ENCODE measurements at regions not wholly inside any gene's neighbourhood (a gene's known extent, or its start where the extent isn't known, plus 50 kb on each side); places are given as distances from the start of the nearest gene placed in this dataset.

DNA sequence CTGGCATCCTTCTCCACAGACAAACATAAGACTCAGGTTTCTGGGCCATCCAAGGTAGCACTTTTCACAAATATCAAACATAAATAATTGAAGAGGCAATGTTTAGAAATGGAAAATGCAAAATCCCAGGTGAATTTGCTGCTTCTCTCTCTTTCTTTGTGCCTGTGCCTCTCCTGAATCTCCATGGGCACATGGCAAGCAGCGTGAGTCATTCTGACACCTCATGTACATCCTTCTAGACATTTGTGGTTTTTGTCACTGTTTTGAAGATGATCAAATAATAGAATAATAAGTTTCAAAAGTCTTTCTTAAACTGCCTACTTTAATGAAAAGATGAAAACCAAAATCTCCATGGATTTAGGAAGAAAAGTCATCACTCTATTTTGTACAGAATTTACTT, 60.3 kb upstream of the RAB11FIP2 start:
- DNase-seq (ENCODE audit: low read depth) = no peak

DNA sequence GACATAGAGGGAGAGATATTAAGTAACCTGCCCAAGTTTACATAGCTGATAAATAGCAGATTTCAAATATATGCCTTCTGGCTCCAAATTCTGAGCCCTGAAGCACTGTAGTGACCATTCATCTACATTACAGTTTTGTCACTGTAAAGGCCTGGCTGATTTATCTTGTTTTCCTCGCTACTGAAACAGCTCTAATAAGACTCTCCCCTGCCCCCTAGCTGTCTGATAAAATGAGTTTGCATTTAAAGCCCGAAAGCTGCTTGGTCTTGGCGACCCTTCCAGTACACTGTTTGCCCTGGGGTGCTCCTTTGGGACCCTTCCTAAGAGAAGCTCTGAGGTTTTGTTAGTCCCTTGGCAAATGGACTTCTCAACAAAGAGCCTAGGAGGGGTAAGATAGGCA, 59.7 kb upstream of the RAB11FIP2 start:
- DNase-seq (ENCODE audit: low read depth) = peak; percentile 7

DNA sequence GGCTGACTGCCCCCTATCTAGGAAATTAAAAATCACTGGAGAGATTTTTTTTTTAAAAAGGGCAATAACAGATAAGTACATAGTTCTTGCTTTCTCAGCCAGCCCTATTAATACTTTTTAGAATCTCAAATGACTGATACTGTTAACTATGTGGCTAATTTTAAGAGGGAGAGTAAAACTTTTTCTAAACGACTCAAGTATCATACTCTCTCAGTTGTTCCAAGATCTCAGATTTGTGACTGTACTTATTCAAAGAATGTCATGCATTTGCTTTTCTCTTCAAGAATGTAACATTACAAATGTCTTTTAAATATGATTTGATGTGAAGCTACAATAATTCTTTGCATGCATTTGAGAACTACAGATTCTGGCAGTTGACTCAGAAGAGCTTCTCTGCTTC, 55.4 kb upstream of the RAB11FIP2 start:
- no peak for DNase-seq (ENCODE audit: low read depth)

DNA sequence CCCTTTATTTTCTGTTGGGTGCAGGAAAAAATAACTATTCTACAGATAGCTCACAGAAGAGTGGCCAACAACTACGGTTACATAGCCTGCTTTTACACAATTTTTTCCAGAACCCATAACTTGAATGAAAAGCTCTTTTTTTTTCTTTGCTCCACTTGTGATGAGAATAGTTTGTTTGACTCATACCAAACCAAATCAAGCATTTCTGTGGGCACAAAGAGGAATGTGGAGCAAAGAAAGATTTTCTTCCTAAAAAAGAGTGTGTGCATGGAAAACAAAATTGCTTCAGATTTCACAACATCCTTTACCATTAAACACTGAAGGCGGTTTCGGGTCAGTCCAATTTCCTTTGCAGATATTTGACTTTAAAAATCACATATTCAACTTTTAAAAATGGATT, 54.8 kb upstream of the RAB11FIP2 start:
- no peak for DNase-seq (ENCODE audit: low read depth)

Data from amniotic epithelial cell (primary cell).